ENCODE measurements at regions not wholly inside any gene's neighbourhood (a gene's known extent, or its start where the extent isn't known, plus 50 kb on each side); places are given as distances from the start of the nearest gene placed in this dataset.

- TF ChIP-seq CTCF (IDR thresholded peaks at IDR 0.05) (no peak), POLR2A (IDR thresholded peaks at IDR 0.05) (no peak)
Observed at GRCh38 chr7:9600974-9601373, 1167.6 kb downstream of the NXPH1 start.

Measured in sigmoid colon (tissue), 3 donors.